Sigmoid colon (tissue), 4 donors: ENCODE measurements at regions not wholly inside any gene's neighbourhood (a gene's known extent, or its start where the extent isn't known, plus 50 kb on each side); places are given as distances from the start of the nearest gene placed in this dataset.

ENCODE experiments used
- POLR2A ChIP-seq, 2 donors: fragments of 450-650 bp; IDR thresholded peaks; one replicate each; pipeline ENCODE4 v1.6.1; 2016; ENCODE audit warnings: antibody characterized with exemption in 2 of 2, mild to moderate bottlenecking in 2 of 2, moderate library complexity in 2 of 2
- POLR2AphosphoS5 ChIP-seq, 4 donors: sonication (generic); formaldehyde crosslinking; IDR thresholded peaks; one replicate each; pipeline ENCODE4 v1.6.1; 2017; ENCODE audit warnings: antibody characterized with exemption in 4 of 4
- TF ChIP-seq, protein P1 (sequence below), 4 experiments: fragments of 450-650 bp in 3 of 4; fragments of 200-600 bp in 1 of 4; IDR thresholded peaks; one replicate each; pipeline ENCODE4 v1.5.1; 2016 to 2019; ENCODE audit warnings: antibody characterized with exemption in 4 of 4, mild to moderate bottlenecking in 3 of 4, moderate library complexity in 2 of 4

DNA sequence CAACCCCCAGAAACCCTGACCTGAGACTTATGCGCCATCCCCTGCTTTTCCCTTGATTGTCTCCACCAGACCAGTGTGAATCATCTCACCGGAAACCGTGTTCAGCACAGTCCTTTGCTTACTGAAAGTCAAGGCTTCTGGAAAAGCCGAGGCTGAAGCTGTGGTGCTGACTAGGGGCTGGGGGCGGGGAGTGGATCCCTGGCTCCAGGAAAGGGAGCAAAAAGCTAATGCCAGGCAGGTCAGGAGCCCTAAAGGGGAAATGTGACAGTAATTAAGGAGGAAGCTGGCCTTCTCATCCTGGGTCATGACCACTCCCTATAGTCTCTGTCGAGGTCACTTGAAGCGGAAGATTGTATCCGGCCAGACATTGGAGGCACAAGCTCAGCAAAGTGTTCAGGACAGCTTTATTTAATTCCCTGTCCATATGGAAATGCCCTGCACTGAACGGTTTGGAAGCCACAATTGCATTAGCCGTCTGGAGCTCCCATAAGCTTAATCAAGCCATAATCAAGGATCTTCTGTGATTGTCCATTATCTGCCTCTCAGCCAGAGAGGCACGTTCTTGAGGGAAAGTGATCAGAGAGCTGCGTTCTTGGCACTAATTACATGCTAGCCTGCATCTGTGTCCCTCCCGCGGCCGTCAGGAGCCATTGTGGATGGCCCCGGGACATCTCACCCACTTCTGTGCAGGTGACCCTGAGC, 403.6 kb downstream of the RRAGC start:
- TF ChIP-seq POLR2AphosphoS5 (IDR thresholded peaks at IDR 0.05) (no peak), POLR2A (IDR thresholded peaks at IDR 0.05) (no peak)
- TF ChIP-seq, protein P1, sequence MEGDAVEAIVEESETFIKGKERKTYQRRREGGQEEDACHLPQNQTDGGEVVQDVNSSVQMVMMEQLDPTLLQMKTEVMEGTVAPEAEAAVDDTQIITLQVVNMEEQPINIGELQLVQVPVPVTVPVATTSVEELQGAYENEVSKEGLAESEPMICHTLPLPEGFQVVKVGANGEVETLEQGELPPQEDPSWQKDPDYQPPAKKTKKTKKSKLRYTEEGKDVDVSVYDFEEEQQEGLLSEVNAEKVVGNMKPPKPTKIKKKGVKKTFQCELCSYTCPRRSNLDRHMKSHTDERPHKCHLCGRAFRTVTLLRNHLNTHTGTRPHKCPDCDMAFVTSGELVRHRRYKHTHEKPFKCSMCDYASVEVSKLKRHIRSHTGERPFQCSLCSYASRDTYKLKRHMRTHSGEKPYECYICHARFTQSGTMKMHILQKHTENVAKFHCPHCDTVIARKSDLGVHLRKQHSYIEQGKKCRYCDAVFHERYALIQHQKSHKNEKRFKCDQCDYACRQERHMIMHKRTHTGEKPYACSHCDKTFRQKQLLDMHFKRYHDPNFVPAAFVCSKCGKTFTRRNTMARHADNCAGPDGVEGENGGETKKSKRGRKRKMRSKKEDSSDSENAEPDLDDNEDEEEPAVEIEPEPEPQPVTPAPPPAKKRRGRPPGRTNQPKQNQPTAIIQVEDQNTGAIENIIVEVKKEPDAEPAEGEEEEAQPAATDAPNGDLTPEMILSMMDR (IDR thresholded peaks at IDR 0.05), result no peak
